HL-60 (cell line): ENCODE measurements at regions not wholly inside any gene's neighbourhood (a gene's known extent, or its start where the extent isn't known, plus 50 kb on each side); places are given as distances from the start of the nearest gene placed in this dataset.

Experiments
- CTCF ChIP-seq: IDR thresholded peaks from one replicate; pipeline ENCODE4 v1.5.1; 2011; ENCODE audit warnings: low read length, control low read depth, inconsistent platforms; ENCODE audit not compliant: insufficient read depth
- GABPA ChIP-seq: IDR thresholded peaks from 2 replicates; pipeline ENCODE4 v1.6.1; 2012; ENCODE audit warnings: low read depth
- POLR2AphosphoS5 ChIP-seq: IDR thresholded peaks from 2 replicates; pipeline ENCODE4 v1.6.1; 2012; ENCODE audit warnings: low read depth
- REST ChIP-seq: IDR thresholded peaks from 2 replicates; pipeline ENCODE4 v1.6.1; 2012; ENCODE audit warnings: low read depth; ENCODE audit not compliant: insufficient replicate concordance

- TF ChIP-seq CTCF = no peak
- no peak for TF ChIP-seq POLR2AphosphoS5
- TF ChIP-seq REST = no peak
- TF ChIP-seq GABPA = no peak
Observed at GRCh38 chr20:55461519-55461918, 543.8 kb downstream of the CBLN4 start.
